ENCODE measurements at regions not wholly inside any gene's neighbourhood (a gene's known extent, or its start where the extent isn't known, plus 50 kb on each side); places are given as distances from the start of the nearest gene placed in this dataset.
"Not testable (repeated sequence)": the region's sequence is repeated elsewhere in the genome, so short reads cannot be mapped to it uniquely, and the experiment has no call there.

GRCh38 chr5:101721543-101721942 lies 574.5 kb downstream of the SLCO4C1 start:
- DNase-seq, result no peak

GRCh38 chr5:101720033-101720432 lies 576.1 kb downstream of the SLCO4C1 start:
- DNase-seq, result no peak

DNA sequence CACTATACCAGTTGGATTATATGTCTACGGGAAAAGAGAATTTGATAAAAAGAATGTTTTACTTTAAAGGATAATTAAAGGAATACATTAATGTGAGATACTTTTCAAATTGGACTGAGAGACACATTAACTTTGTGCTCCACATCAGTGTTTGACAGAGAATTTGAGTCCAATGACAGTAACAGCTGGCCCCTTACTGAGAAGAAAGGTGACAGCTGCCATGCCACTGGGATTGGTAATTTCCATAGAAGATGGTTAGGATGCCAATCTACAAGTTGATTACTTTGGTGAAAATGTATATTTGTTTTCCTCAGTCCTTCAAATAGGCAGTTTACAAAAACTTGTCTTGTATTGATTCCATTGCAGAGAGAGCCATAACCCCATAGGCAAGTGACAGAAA lies 578.4 kb downstream of the SLCO4C1 start:
- DNase-seq, result no peak

DNA sequence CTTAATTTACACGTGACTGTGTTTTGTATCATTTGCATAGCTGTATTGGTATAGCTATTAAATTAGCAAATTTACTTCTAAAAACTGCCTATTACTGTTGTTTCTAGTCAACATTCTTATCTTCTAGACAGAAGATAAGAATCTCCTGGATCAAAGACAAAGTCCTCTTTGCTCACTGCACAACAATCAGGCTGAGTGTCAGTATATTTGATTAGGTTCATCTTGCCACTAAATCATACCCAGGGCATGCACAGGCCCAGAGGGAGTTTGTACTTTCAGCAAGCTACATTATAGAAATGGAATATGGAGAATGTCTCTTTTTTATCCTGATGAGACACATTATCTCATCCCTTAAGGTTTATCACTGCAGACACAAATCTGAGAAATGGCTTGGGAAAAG lies 579.1 kb downstream of the SLCO4C1 start:
- DNase-seq, result no peak

GRCh38 chr5:101715790-101716189 lies 580.3 kb downstream of the SLCO4C1 start:
- not testable (repeated sequence) for DNase-seq

DNA sequence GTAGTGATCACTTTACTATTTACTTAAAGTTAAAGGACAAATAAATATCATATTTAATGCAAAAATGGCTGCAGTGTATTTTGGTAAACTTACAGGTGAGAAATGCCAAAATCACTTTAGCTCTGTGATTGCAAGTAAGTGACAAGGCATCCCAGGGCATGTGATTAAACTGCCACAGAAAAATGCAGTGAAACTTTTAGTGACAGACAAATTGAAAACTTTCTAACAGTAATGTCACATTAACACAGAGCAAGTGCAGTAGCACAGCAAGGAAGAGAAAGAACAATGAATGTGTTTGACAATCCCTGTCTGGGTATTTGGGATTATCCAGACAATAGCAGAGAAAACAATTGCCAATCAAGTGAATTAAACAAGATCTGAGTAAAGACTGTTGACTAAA lies 606.8 kb downstream of the SLCO4C1 start:
- DNase-seq, result no peak

GRCh38 chr5:101688156-101688555 lies 607.9 kb downstream of the SLCO4C1 start:
- no peak for DNase-seq

GRCh38 chr5:101687349-101687985 lies 608.6 kb downstream of the SLCO4C1 start:
- no peak for DNase-seq

DNA sequence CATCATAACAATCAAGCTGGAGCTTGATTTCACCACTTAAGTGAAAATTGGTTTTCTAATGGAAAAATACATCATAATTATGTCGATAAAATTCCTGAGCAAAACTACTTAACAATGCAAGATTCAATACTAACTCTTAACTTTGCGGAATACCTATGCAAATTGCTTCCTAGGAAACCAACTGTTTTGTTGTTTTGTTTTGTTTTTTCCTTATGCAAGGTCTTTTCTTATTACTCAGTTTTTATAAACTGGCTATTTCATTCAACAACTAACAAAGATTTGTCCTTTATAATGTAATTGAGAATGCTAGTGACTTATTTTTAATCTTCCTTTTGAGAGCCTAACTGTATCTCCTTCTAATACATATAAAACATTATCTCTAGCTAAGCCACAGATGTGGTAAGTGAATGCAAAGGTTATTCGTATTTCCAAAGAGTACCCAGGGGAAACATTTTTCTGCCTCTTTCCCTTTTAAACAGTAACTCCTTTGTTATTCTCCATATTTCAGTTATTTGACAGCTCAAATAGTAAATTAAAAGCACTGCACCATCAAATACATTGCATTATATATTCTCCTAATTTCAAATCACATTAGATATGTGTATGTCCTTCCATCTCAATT lies 609.4 kb downstream of the SLCO4C1 start:
- no peak for DNase-seq

GRCh38 chr5:101679816-101680215 lies 616.3 kb downstream of the SLCO4C1 start:
- no peak for DNase-seq

DNA sequence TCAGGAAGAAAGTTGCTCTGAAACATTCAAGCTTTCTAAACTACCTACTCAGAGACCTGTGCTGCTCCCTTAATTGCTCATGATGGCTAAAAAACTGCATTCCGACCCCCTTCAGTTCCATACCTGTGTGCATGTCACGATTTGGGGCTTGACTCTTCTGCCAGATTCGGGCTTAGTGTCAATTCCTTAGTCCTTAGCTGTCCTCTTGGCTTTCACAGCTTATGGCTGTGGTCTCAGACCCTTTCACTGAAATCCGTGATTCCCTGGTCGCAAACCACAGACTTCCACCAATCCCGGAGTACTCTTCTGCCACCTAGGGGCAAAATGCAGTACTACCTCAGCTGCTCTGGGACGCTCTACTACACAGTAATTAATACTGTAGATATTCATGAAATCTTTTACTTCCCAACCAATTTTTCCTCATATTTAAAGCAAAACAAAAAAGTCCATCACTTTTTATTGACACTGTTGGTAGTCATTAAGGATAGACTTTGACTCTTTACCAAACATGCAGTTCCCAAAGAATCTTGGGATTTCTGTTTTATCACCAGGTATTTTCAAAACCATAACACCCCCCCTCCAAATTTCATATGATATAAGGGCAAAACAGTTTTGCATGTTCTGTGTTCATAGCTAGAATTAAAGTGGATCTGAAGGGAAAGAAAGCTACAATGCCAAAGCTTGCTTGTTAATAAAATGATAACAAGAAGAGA lies 617.4 kb downstream of the SLCO4C1 start:
- peak; percentile 3 for DNase-seq

GRCh38 chr5:101677961-101678360 lies 618.1 kb downstream of the SLCO4C1 start:
- no peak for DNase-seq

DNA sequence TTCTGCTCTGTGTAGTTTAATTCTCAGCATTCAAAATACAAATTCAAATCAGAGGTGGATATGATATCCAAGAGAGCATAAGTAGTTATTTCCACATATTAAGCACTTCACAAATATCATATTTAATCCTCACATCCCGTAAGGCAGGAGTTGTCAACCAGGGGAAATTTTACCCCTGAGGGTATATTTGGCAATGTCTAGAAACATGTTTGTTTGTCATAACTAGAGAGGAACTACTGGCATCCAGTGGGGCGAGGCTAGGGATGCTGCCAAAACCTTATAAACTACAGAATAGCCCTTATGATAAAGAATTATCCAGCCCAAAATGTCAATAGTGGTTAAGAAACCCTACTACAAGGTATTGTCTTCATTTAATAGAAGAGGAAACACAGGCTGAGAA lies 619.4 kb downstream of the SLCO4C1 start:
- no peak for DNase-seq

DNA sequence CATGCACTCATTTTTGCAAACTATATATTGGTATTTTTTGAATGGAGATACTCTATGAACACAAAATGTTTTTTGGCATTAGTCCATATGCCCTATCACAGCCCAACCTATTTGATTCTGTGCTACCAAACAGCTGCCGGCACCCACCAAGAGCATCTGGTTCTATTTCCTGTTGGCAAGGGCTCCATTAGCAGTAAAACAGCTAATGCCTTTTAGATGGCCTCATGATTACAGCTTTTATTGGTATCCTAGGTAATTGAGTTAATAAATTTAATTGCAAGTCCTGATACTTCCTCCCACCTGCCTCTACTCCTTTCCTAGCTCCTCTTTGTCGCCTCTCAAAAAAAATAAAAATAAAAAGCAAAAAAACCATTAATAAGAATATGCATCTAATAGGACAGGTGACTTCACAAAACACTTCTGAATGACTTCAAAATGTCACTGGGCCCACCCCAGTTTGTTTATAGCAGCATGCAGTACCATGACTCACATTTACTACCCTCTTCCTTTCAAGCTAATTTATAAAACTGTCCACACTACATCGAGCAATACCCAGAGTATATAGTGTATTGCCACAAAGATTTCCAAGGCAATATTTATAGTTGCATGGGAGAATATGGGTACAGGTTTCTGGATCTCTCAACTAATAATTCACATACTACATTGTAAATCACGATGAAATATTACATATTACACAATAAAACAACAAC lies 620.4 kb downstream of the SLCO4C1 start:
- DNase-seq, result no peak

DNA sequence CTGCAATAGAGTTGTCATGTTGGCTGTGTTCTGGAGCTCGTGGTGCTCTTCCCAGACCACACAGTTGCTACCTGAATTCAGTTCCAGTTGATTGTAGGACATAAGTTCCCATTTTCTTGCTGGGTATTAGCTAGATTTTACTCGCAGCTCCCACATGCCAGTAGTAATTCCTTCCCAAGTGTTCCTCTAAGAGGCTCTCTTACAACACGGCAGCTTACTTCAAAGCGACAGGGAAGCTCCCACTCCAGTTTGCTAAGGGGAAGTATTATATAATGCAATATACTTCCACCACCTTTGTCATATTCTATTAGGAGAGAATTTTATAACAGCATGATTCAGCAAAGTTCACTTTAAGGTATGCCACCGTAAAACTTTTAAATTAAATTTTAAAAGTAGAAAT lies 623.0 kb downstream of the SLCO4C1 start:
- DNase-seq, result no peak

- DNase-seq, result no peak
Measured at GRCh38 chr5:101664071-101664791, 631.9 kb downstream of the SLCO4C1 start.

DNA sequence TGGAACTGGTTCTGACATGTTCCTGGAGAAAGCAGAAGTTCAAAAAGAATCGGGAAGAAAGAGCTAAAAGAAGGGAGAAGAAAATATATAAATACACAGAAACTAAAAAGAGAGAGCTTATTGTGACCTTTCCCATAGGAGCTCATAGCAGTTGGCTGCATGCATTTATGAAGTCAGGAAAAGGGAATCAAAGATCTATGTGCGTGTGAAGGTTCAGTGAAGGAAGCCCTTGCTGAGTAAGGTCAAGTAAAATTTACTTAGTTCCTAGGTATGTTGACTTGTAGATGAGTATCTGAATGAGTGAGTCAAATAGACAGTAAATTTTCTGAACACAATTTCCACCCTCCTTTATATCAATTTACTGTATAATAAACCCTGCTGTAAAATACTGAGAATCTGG lies 632.5 kb downstream of the SLCO4C1 start:
- no peak for DNase-seq

DNA sequence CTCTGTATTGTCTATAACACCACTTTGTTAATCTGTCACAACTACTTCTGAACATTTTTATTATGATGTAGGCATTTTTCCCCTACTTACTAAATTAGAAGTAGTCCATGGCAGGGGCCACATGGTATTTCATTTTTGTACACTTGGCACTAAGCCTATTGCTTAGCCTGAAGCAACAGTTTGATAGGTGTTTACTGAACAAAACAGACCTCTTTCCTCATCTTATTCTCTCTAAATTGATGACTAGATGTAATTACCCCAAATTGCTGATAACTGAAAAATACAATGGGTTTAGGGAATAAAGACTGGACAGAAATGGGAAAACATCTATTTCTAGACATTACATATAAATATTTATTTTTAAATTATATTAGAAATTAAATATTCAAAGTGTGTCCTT lies 633.8 kb downstream of the SLCO4C1 start:
- DNase-seq, result no peak

DNA sequence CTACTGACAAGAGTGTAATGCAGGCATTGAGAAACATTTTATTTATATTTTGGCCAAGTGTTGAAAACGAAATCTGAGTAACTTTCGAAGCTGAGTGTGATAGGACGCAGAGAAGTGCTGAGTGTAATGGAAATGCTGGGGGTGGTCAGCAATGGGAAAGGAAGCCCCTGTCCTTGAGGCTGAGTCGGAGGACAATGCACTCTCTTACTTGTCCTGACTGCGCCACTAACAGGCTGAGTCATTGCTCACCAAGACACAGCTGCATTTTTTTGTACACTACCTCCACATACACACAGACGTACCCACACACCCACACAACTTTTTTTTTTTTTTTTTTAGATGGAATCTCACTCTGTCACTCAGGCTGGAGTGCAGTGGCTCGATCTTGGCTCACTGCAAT lies 637.7 kb downstream of the SLCO4C1 start:
- no peak for DNase-seq

DNA sequence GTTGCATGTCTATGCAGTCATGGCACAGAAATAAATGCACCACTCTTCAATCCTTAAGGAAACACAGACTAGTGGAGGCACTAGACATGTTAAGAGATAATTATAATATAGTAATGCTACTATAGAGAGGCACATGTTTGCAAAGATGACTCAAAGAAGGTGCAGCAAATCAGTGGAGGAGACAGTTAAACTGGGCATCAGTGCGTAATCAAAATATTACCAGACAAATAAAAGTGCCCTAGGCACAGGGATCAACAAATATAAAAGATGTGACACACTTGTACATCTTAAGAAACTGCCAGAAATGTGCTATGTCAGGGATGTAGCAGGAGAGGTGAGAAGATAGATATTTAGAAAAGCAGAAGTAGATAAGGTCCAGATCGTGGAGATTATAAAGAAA lies 642.1 kb downstream of the SLCO4C1 start:
- DNase-seq, result no peak

GRCh38 chr5:101647861-101648260 lies 648.2 kb downstream of the SLCO4C1 start:
- no peak for DNase-seq

- DNase-seq, result no peak
Measured at GRCh38 chr5:101643794-101644193, 652.3 kb downstream of the SLCO4C1 start.

GRCh38 chr5:101637599-101637998 lies 658.5 kb downstream of the SLCO4C1 start:
- DNase-seq, result no peak
